Spleen (tissue), 7 donors: ENCODE measurements at regions not wholly inside any gene's neighbourhood (a gene's known extent, or its start where the extent isn't known, plus 50 kb on each side); places are given as distances from the start of the nearest gene placed in this dataset.

Experiments used
- POLR2A ChIP-seq, 3 donors: fragments of 450-650 bp; IDR thresholded peaks; one replicate each; pipeline ENCODE4 v1.5.1; 2017; ENCODE audit warnings: antibody characterized with exemption in 3 of 3, mild to moderate bottlenecking in 1 of 3
- POLR2AphosphoS5 ChIP-seq, 3 donors: sonication (generic); formaldehyde crosslinking; IDR thresholded peaks; one replicate each; pipeline ENCODE4 v1.5.1; 2017; ENCODE audit warnings: antibody characterized with exemption in 3 of 3
- TF ChIP-seq, protein P1 (sequence below), 11 experiments: fragments of 200-600 bp in 7 of 11; fragments of 450-650 bp in 4 of 11; sonication (generic) in 4 of 11; IDR thresholded peaks in 8 of 11; conservative IDR thresholded peaks in 3 of 11; 1 replicate in 7 of 11; 2 replicates in 4 of 11; pipeline versions ENCODE4 v1.4.0 to v1.8.0; 2016 to 2021; ENCODE audit warnings: antibody characterized with exemption in 11 of 11, inconsistent platforms in 4 of 11, mild to moderate bottlenecking in 1 of 11
- donor health status: DM: no; HTN: no; CAD: no; lungs with moderate emphysema.
- donor health status: DM: no; HTN: no; CAD: no.
- donor health status: DM: no; HTN: no; CAD: no.

DNA sequence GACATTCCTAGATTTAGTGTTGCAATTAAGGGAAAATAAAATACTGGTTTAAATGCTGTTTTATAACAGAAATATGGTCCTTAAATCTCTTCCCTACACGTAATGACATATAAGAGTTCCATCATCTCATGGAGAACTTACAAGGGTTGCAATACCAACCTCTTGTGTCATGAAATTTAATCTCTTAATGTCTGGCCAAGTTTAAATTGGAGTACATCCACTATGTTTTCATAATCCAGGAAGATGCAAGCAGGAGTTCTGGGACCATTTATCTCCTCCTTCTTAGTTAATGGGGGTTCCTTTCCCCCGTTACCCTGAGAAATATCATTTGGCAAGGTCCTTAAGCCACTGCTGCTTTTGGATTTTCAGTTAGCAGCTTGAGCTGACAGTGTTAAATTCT, 126.0 kb upstream of the ACVR2A start:
- TF ChIP-seq, protein P1, sequence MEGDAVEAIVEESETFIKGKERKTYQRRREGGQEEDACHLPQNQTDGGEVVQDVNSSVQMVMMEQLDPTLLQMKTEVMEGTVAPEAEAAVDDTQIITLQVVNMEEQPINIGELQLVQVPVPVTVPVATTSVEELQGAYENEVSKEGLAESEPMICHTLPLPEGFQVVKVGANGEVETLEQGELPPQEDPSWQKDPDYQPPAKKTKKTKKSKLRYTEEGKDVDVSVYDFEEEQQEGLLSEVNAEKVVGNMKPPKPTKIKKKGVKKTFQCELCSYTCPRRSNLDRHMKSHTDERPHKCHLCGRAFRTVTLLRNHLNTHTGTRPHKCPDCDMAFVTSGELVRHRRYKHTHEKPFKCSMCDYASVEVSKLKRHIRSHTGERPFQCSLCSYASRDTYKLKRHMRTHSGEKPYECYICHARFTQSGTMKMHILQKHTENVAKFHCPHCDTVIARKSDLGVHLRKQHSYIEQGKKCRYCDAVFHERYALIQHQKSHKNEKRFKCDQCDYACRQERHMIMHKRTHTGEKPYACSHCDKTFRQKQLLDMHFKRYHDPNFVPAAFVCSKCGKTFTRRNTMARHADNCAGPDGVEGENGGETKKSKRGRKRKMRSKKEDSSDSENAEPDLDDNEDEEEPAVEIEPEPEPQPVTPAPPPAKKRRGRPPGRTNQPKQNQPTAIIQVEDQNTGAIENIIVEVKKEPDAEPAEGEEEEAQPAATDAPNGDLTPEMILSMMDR (IDR thresholded peaks at IDR 0.05 in 8 of 11, conservative IDR thresholded peaks at IDR 0.05 in 3 of 11): no peak
- TF ChIP-seq POLR2A (IDR thresholded peaks at IDR 0.05) (no peak), POLR2AphosphoS5 (IDR thresholded peaks at IDR 0.05) (no peak)
